Amniotic epithelial cell (primary cell): ENCODE measurements at regions not wholly inside any gene's neighbourhood (a gene's known extent, or its start where the extent isn't known, plus 50 kb on each side); places are given as distances from the start of the nearest gene placed in this dataset.

Source experiments
- DNase-seq: peaks from one replicate; pipeline ENCODE4 v3.0.0-alpha.2; 2010; ENCODE audit warnings: low read depth

- DNase-seq = peak; percentile 6
Observed at GRCh38 chr15:93719921-93720351, 511.4 kb upstream of the MCTP2 start.

GRCh38 chr15:93716615-93717231, 514.6 kb upstream of the MCTP2 start:
- DNase-seq = peak; percentile 0

- no peak for DNase-seq
Observed at GRCh38 chr15:93709708-93710107, 521.7 kb upstream of the MCTP2 start.

- DNase-seq = no peak
Observed at GRCh38 chr15:93708724-93709445, 522.5 kb upstream of the MCTP2 start.

- DNase-seq = no peak
Observed at GRCh38 chr15:93707751-93708150, 523.6 kb upstream of the MCTP2 start.

GRCh38 chr15:93706495-93707292, 524.7 kb upstream of the MCTP2 start:
- DNase-seq = no peak

- DNase-seq = no peak
Observed at GRCh38 chr15:93705753-93706455, 525.5 kb upstream of the MCTP2 start.

- DNase-seq = no peak
Observed at GRCh38 chr15:93703092-93703739, 528.1 kb upstream of the MCTP2 start.

GRCh38 chr15:93700051-93700450, 531.3 kb upstream of the MCTP2 start:
- DNase-seq = no peak

- no peak for DNase-seq
Observed at GRCh38 chr15:93694033-93694432, 537.3 kb upstream of the MCTP2 start.

- DNase-seq = no peak
Observed at GRCh38 chr15:93683651-93684050, 547.7 kb upstream of the MCTP2 start.

- no peak for DNase-seq
Observed at GRCh38 chr15:93671387-93671943, 559.9 kb upstream of the MCTP2 start.

- DNase-seq = no peak
Observed at GRCh38 chr15:93670931-93671330, 560.4 kb upstream of the MCTP2 start.

- DNase-seq = no peak
Observed at GRCh38 chr15:93664213-93664956, 567.0 kb upstream of the MCTP2 start.

GRCh38 chr15:93662162-93662885, 569.0 kb upstream of the MCTP2 start:
- DNase-seq = no peak

GRCh38 chr15:93658026-93658816, 569.2 kb upstream of the RGMA start:
- DNase-seq = no peak

GRCh38 chr15:93656041-93656440, 567.0 kb upstream of the RGMA start:
- no peak for DNase-seq

GRCh38 chr15:93649691-93650235, 560.8 kb upstream of the RGMA start:
- no peak for DNase-seq

GRCh38 chr15:93646193-93646592, 557.2 kb upstream of the RGMA start:
- no peak for DNase-seq
